GM12801 (cell line): ENCODE measurements at regions not wholly inside any gene's neighbourhood (a gene's known extent, or its start where the extent isn't known, plus 50 kb on each side); places are given as distances from the start of the nearest gene placed in this dataset.

Experiments
- CTCF ChIP-seq: IDR thresholded peaks from one replicate; pipeline ENCODE4 v1.5.1; 2011; ENCODE audit warnings: control low read depth; ENCODE audit not compliant: insufficient read length; ENCODE audit errors: extremely low read depth

DNA sequence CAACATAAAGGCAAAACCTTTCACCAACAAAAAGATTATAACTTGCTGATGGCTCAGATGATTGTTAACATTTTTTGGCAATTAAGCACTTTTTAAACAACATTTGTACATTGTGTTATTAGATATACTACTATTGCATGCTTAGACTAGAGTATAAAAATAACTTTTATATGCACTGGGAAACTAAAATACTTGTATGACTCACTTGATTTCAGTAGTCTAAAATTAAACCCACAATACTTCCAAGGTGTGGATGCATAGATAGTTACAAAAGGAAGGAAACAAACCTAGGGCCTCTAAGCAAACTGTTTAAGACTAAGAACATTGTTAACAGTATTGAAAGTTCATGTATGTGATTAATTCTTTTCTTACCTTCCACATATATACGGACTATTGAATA lies 1521.5 kb downstream of the OTOL1 start:
- TF ChIP-seq CTCF: no peak

DNA sequence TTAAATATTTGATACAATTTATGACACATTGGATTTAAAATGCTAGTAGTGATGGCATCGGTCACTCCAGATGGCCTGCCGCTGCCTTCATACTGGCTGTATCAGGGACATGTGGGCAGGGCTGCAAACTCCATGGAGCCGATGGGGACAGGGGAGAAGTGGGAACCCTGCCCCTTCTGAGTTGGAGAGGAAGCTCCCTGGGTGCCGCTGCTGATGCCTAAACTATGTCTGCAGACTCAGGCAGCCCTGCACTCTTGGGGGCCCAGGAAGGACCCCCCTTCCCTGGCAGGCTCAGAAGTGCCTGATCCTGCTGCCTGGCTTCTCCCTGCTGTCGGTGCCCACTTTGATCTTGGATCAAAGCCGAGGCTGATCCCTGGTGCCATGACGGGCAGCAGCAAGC lies 1522.1 kb downstream of the OTOL1 start:
- no peak for TF ChIP-seq CTCF

- TF ChIP-seq CTCF: no peak
These were observed 1522.7 kb downstream of the OTOL1 start for GRCh38 chr3:163019260-163019659.

GRCh38 chr3:163033652-163034051 lies 1537.0 kb downstream of the OTOL1 start:
- no peak for TF ChIP-seq CTCF

DNA sequence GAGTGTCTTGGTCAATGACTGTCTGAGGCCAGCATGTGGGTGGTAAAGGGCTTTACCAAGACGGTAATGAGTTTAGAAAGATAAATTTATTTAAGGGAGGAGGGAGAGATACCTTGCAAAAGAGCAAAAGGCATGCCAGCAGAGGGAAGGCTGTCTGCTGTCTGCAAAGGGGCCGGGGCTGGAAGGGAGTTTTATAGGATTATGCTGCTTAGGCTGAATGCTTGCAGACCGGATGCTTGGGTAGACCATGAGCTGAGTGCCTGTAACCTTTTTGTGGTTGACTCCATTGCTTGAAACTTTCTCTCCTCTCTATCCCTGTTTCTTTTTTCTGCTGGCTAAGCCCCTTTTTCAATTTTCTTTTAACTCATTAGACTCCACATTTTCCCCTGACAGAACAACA lies 1543.0 kb downstream of the OTOL1 start:
- TF ChIP-seq CTCF: no peak

DNA sequence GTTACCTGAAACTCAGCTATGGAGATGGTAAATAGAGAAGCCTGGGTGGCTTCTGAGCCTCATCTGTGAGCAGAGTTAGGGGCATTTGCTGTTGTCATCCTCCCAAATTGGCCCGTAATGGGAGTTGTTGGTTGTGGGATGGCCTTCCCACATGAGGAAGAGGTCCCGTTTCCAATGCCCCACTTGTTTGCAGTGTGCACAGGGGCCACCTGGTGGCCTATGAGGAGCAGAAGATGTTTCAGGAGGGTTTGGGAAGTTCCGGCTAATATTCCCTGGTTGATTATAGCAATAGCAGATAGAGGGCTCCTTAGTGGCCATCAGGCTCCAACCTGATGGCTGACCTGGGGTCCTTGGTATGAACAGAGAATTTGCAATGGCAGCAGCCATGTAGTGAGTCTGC lies 1546.5 kb downstream of the OTOL1 start:
- TF ChIP-seq CTCF: no peak

GRCh38 chr3:163045945-163046344 lies 1549.3 kb downstream of the OTOL1 start:
- no peak for TF ChIP-seq CTCF

GRCh38 chr3:163048881-163049280 lies 1552.3 kb downstream of the OTOL1 start:
- no peak for TF ChIP-seq CTCF
